Panc1 (cell line): ENCODE measurements at regions not wholly inside any gene's neighbourhood (a gene's known extent, or its start where the extent isn't known, plus 50 kb on each side); places are given as distances from the start of the nearest gene placed in this dataset.

Experiments
- ATAC-seq: fragments of 200-7000 bp; cut with Tn5 transposase; 2 replicates; pipeline ENCODE4 v1.9.1; 2020; ENCODE audit warnings: mild to moderate bottlenecking, moderate library complexity
- BruUV-seq: library from RNA; stranded (reverse); fragments of 400-500 nt; replicated peaks from 2 replicates; lab custom pipeline; 2021; lab: Mats Ljungman, UMichigan
- CTCF ChIA-PET: fragments of 300-600 bp; sonication (Branson Sonifier 250); formaldehyde crosslinking; loops from one replicate; lab custom pipeline; 2022; ENCODE audit warnings: antibody characterized with exemption; lab: Charles Lee
- POLR2A ChIA-PET: fragments of 300-600 bp; sonication (Branson Sonifier 250); formaldehyde crosslinking; loops from one replicate; lab custom pipeline; 2022; ENCODE audit warnings: antibody characterized with exemption; lab: Charles Lee
- DNase-seq: peaks from one replicate; pipeline ENCODE4 v3.0.0-alpha.2; 2010; ENCODE audit warnings: low read depth, low spot score
- H3K27ac ChIP-seq: 2 replicates; pipeline ENCODE4 v1.5.1; 2011; ENCODE audit warnings: mild to moderate bottlenecking, low read length, inconsistent platforms
- H3K27me3 ChIP-seq: fragments of 200-500 bp; sonication (Bioruptor generic); 2 replicates; pipeline ENCODE4 v1.6.0; 2014; ENCODE audit warnings: low read length, inconsistent platforms; ENCODE audit not compliant: control insufficient read depth, insufficient read depth
- H3K36me3 ChIP-seq: fragments of 200-500 bp; sonication (Bioruptor generic); 2 replicates; pipeline ENCODE4 v1.5.1; 2014; ENCODE audit warnings: inconsistent platforms, mild to moderate bottlenecking, low read length, moderate library complexity; ENCODE audit not compliant: control insufficient read depth, insufficient read depth
- H3K4me1 ChIP-seq: 2 replicates; pipeline ENCODE4 v1.5.1; 2011; ENCODE audit warnings: inconsistent platforms, mild to moderate bottlenecking, low read length, moderate library complexity; ENCODE audit not compliant: control insufficient read depth, insufficient read depth
- H3K4me3 ChIP-seq, 2 experiments: 2 replicates each; pipeline ENCODE4 v1.5.1; 2011 to 2012; ENCODE audit warnings: low read depth in 2 of 2, low read length in 2 of 2, mild to moderate bottlenecking in 2 of 2, inconsistent platforms in 1 of 2, moderate library complexity in 1 of 2
- H3K9me3 ChIP-seq: fragments of 200-500 bp; sonication (Bioruptor generic); 2 replicates; pipeline ENCODE4 v1.5.1; 2014; ENCODE audit warnings: low read depth, mild to moderate bottlenecking, inconsistent platforms, low read length, moderate library complexity; ENCODE audit not compliant: control insufficient read depth, insufficient read depth
- POLR2AphosphoS5 ChIP-seq: IDR thresholded peaks from 2 replicates; pipeline ENCODE4 v1.6.1; 2012; ENCODE audit warnings: mild to moderate bottlenecking, low read depth, low read length, moderate library complexity
- REST ChIP-seq, 2 experiments: IDR thresholded peaks; 2 replicates each; pipeline ENCODE4 v1.6.1; 2011 to 2012; ENCODE audit warnings: low read depth in 2 of 2, control low read depth in 1 of 2, low read length in 1 of 2, mild to moderate bottlenecking in 1 of 2, moderate library complexity in 1 of 2; ENCODE audit not compliant: insufficient read depth in 1 of 2
- SIN3A ChIP-seq: IDR thresholded peaks from 2 replicates; pipeline ENCODE4 v1.6.1; 2012; ENCODE audit warnings: low read depth, mild to moderate bottlenecking, low read length, moderate library complexity, borderline replicate concordance; ENCODE audit not compliant: insufficient read depth
- TCF7L2 ChIP-seq: IDR thresholded peaks from 2 replicates; pipeline ENCODE4 v1.6.1; 2011; ENCODE audit warnings: mild to moderate bottlenecking, low read depth, low read length, inconsistent platforms
- in situ Hi-C: cut with HindIII; loops from 2 replicates; pipeline ENCODE4 v1.10.0; 2016; ENCODE audit warnings: low sequenced_read_pairs, low pct_unique_long_range_greater_than_20kb
- intact Hi-C: fragments of 100-400 bp; cut with micrococcal nuclease; formaldehyde crosslinking; loops from one replicate; pipeline ENCODE4 v1.10.0; 2022; ENCODE audit not compliant: unreplicated experiment
- TF ChIP-seq, protein P1 (sequence below): fragments of 450-650 bp; IDR thresholded peaks from 2 replicates; pipeline ENCODE4 v1.5.1; 2017; ENCODE audit warnings: mild to moderate bottlenecking

GRCh38 chr13:37316935-37317334 is 211.5 kb upstream of the CSNK1A1L start:
- Histone ChIP-seq H3K4me1 (no peaks in the 10 kb centered on the region), H3K9me3 (no peaks in the 10 kb centered on the region), H3K36me3 (no peaks in the 10 kb centered on the region), H3K27me3 (no peaks in the 10 kb centered on the region), H3K27ac (no peak overlapping the region), H3K4me3 (no peak overlapping the region)
- ATAC-seq (no peak), DNase-seq (no peak)
- TF ChIP-seq, protein P1, sequence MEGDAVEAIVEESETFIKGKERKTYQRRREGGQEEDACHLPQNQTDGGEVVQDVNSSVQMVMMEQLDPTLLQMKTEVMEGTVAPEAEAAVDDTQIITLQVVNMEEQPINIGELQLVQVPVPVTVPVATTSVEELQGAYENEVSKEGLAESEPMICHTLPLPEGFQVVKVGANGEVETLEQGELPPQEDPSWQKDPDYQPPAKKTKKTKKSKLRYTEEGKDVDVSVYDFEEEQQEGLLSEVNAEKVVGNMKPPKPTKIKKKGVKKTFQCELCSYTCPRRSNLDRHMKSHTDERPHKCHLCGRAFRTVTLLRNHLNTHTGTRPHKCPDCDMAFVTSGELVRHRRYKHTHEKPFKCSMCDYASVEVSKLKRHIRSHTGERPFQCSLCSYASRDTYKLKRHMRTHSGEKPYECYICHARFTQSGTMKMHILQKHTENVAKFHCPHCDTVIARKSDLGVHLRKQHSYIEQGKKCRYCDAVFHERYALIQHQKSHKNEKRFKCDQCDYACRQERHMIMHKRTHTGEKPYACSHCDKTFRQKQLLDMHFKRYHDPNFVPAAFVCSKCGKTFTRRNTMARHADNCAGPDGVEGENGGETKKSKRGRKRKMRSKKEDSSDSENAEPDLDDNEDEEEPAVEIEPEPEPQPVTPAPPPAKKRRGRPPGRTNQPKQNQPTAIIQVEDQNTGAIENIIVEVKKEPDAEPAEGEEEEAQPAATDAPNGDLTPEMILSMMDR: no peak
- no peak for TF ChIP-seq REST (IDR thresholded peaks at IDR 0.05; ENCODE audit: insufficient read depth in 1 of 2, low read depth in 2 of 2, low read length in 1 of 2)
- TF ChIP-seq TCF7L2: no peak
- no peak for TF ChIP-seq POLR2AphosphoS5
- TF ChIP-seq SIN3A: no peak
- no TSS peak for BruUV-seq
- in situ Hi-C loops (no loop called here), intact Hi-C loops (no loop called here)
- POLR2A ChIA-PET: no interaction called here
- CTCF ChIA-PET: no interaction called here

DNA sequence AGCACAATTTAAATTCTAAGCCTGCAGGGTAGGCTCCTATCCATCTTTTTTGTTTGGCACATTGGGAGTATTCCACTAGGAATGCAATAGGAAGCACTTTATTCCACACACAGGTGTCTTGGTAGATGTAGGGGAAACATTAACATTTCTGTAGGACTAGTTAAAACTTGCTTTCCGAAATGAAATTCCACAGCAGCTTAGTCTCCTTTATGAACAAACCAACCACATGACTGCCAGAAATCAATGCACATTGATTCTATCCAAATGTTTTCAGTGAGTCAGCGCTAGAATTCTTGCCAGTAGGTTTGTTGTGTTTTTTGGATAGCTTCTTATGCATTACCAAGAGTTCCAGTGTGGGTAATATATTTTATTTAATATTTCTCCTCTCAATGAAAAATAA is 207.9 kb upstream of the CSNK1A1L start:
- Histone ChIP-seq H3K36me3 (no peaks in the 10 kb centered on the region), H3K27ac (no peak overlapping the region), H3K27me3 (no peaks in the 10 kb centered on the region), H3K4me3 (no peak overlapping the region), H3K9me3 (no peaks in the 10 kb centered on the region), H3K4me1 (no peaks in the 10 kb centered on the region)
- no peak for TF ChIP-seq POLR2AphosphoS5
- TF ChIP-seq SIN3A: no peak
- TF ChIP-seq, protein P1: no peak
- TF ChIP-seq REST (IDR thresholded peaks at IDR 0.05; ENCODE audit: insufficient read depth in 1 of 2, low read depth in 2 of 2, low read length in 1 of 2): no peak
- TF ChIP-seq TCF7L2: no peak
- in situ Hi-C loops (no loop called here), intact Hi-C loops (no loop called here)
- DNase-seq (no peak), ATAC-seq (no peak)
- ChIA-PET CTCF (no interaction called here), POLR2A (no interaction called here)
- no TSS peak for BruUV-seq
